HG03571 (cell line): ENCODE measurements at regions not wholly inside any gene's neighbourhood (a gene's known extent, or its start where the extent isn't known, plus 50 kb on each side); places are given as distances from the start of the nearest gene placed in this dataset.

Experiments
- ATAC-seq: cut with Tn5 transposase; IDR thresholded peaks from one replicate; pipeline ENCODE4 v1.9.1; 2021; ENCODE audit not compliant: unreplicated experiment

DNA sequence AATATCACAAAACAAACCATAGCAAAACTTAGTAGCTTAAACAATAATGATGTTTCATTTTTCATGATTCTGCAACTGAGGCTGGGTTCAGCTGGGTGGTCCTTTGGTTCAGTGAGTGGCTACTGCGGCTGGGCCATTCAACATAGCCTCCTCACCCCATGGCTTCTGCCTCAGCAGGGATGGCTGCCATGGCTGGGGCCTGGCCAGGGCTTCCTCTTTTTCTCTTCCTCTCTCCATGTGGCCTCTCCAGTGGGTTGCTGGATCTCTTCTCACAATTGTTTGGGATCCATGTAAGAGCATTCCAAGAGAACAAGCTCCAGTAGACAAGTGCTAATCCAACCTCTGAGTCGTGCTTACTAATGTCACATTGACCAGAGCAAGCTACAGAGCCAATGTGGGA, 248.6 kb upstream of the PLET1 start:
- ATAC-seq, result no peak

GRCh38 chr11:112511271-112511670, 250.6 kb upstream of the PLET1 start:
- no peak for ATAC-seq

DNA sequence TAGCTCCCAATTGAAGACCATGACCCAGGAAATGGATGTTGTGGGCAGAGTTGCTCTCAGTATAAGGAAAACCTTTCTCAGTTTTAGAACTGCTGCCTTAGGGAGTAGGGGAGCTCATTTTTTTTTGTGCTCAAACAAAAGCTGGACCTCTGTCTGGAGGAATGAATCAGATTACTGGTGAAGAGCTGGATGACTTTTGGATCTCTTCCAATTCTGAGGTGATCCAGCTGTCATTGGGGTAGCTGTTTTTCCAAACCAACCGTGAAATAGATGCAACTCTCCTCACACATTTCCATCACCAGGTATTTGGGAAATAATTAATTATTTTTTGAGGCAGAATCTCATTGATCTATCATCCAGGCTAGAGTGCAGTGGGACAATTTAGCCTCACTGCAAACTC, 251.3 kb upstream of the PLET1 start:
- no peak for ATAC-seq

DNA sequence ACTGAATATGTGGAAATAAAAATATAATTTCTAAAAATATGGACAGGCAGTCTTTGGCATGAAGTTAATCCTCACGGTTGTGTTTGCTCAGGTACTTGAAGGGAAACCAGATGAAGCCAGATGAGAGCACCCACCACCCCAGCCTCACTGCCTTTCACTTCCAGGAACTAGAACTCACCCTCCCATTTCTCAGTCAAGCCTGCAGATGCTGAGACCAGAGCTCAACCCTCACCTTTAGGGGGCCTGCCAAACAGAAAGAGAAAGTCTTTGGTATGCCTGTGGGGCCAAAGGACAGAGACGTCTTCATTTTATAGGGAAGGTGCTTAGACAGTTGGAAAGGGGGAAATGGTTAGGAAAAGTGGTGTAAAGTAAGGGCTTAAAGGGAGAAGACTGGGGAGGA, 252.8 kb upstream of the PLET1 start:
- no peak for ATAC-seq

DNA sequence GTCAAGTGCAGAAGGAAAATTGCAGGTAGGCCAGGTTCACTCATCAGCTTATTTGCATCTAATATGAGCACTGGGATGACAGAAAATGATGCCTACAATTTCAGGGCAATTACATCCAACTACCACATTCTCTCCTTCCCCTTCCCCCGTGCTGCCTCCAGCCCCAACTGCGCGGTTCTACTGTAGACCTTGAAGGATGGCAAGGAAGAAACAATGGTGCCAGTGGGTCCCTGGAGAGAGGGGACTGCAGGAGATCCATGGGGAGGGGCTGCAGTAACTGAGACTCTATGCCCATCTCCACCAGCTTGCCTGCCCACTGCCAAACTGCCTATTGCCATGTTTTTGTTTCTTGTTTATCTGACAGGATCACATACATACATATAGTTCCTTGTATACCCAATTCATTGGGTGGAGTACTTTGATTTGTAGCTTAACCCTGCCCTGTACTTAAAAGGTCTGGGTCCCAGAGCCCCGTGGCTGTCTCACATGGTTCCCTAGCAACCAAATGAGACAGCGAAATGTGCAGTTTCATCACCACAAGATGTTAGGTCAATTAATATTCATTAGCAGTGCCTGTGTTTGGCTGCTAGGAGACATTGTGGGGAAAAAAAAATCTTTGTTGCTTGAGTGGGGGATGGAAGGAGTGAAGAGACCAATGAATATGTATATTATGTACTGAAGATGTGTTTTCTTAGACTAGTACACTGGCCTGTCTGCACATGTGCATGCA, 253.5 kb upstream of the PLET1 start:
- ATAC-seq, result no peak

GRCh38 chr11:112516261-112516660, 255.6 kb upstream of the PLET1 start:
- ATAC-seq, result no peak

GRCh38 chr11:112516755-112517154, 256.1 kb upstream of the PLET1 start:
- no peak for ATAC-seq

GRCh38 chr11:112518371-112518770, 257.7 kb upstream of the PLET1 start:
- ATAC-seq, result no peak

GRCh38 chr11:112519751-112520150, 259.1 kb upstream of the PLET1 start:
- no peak for ATAC-seq

DNA sequence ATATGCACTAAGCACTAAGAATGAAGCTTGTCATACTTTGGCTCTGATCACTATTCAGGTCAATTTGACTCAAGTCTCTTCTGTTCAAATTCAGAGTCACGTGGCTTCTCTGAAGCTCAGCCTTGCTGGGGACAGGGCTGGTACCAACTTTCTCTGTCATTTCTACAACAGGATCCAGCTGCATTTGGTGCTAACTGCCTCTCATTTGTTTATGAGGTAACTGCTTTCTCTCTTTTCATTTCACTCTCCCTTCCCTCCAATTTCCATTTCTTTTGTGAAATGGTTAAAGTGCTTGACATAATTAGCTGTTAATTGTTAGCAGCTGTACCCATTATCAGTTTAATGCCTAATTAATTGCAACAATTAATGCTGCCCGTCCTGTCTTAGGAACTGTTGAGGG, 259.7 kb upstream of the PLET1 start:
- no peak for ATAC-seq

GRCh38 chr11:112522536-112522935, 261.9 kb upstream of the PLET1 start:
- ATAC-seq, result no peak

DNA sequence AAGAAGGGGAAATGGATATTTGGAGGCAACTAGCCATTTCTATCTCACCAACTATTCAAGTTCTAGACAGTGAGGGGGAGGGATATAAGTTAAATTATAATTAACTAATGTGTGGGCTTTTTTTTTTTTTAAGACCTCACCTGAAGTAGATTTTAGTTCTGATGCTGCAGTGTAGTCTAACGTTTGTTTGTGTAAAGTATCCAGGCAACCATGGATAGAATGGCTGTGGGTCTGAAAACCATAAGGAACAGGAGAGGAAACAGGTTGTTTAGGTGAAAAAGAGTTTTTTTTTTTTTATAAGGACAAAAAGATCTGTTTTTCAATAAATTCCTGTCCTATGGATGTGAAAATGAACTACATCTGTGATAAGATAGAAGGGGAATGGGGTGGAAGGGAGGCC, 262.4 kb upstream of the PLET1 start:
- ATAC-seq, result no peak

- ATAC-seq, result no peak
These were observed 262.8 kb upstream of the PLET1 start for GRCh38 chr11:112523477-112523876.

- ATAC-seq, result no peak
These were observed 263.3 kb upstream of the PLET1 start for GRCh38 chr11:112523951-112524350.

DNA sequence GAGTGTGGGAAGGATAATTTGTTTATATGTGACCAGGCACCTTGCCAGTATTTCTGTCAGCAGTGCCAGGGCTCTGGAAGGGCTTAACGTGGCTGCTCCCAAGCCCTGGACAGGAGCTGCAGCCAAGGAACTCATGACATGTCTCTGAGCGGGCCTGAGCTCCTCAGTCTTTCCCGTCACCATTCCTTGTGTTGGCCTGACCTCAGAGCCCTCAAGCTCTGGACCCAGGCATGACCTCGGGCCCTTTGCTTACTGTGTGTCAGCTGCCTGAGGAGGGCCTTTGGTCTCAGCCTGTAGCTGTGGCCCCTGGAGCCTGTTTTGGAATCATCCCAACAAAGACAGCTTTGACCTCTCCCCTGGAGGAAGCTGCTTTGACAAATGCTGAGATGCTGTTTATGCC, 264.1 kb upstream of the PLET1 start:
- ATAC-seq, result no peak

DNA sequence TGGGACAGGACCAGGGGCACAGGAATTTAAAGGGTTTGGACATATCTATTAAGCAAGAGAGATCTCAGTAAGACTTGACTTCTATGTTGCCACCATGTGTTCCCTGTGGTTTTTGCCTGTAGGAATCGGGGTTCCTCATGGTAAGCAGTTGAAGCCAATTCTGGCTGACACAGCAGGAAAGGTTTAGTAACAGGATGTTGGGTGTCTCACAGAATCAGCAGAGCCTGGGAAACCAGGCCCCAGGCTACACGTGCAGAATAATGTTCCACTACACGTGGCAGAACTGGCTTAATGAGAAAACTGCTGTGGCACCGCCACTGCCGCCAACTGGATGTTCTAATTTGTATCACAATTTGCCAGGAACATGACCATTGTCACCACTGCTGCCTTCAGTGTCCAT, 264.6 kb upstream of the PLET1 start:
- no peak for ATAC-seq

DNA sequence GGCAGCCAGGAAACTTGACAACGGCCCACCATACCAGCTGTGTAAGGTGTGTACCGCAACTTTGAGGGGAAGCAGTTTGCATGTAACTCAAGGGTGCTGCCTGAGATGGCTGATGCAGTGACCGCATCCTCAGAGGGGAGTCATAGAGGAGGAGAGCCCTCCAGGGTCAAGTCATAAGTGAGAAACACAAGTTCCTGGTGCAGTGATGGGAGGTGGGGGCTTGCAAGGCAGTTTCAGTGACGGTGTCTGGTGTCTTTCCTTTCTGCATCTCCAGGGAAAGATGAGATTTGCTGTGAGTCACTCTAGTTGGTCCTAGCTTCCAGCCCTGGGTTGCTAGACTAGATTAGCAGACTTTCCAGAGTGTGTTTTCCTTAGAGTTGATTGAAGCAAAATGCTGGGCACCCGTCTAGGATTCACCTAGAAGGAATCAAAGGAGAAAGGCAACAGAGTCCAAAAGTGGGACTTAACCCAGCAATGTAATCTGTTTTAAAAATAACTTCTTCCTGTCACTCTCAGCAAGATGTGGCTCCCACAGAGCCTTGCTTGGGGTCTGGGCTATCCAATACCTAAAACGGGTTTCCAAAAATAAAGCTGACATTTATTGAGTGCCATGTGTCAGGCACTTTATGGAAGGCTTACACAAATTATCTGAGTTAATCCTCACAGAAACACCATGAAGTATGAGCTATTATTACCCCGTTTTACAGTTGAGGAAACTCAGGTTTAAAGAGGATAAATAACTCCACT, 265.4 kb upstream of the PLET1 start:
- no peak for ATAC-seq

DNA sequence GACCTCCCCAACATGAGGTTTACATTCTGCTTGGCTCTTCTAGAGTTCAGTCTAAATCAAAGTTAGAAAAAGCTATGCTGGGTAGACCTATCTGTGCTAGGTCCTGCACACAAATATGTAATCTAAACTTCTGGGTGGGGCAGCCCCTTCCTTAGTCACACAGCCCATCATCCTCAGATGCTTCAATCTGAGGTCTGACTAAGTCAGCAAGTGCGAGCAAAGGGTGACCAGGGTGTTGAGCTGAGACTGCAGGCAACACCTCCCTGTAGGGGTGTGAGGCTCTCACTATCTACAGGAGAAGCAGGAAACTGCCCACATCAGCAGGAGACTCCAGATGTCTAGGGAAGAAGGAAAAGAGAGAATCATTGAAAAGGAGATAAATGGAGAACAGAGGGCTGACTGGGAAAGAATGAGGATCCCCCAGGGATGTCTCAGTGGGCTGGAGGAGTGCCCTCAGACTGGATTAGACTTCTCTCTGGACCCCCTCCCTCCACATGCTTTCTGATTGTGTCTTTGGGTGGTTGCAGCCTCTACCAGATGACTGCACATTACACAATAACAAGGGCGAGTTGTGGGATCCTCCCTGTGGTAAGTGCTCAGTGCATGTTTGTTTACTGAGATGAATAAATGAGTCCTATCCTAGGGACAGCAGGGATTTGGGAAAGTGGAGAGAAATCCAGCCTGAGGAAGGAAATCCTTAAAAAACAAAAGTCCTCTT, 266.2 kb upstream of the PLET1 start:
- no peak for ATAC-seq

GRCh38 chr11:112529071-112529470, 268.4 kb upstream of the PLET1 start:
- ATAC-seq, result no peak

DNA sequence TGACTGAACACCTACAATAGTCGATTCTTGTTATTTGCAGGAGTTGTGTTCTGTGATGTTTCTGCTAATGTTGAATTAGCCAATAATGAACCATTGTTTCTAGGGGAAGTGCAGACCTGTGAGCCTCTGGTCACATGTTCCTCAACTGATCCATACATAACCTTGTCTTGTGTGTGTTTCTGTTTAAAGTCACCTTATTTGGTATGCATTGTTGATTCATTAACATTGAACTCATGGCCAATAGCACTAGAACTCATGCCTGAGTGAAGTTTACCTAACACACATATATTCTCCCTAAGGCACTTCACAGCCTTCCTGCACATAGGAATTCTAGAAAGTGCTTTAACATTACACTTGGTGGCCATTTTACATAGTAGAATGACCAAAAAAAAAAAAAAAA, 271.8 kb upstream of the PLET1 start:
- no peak for ATAC-seq

DNA sequence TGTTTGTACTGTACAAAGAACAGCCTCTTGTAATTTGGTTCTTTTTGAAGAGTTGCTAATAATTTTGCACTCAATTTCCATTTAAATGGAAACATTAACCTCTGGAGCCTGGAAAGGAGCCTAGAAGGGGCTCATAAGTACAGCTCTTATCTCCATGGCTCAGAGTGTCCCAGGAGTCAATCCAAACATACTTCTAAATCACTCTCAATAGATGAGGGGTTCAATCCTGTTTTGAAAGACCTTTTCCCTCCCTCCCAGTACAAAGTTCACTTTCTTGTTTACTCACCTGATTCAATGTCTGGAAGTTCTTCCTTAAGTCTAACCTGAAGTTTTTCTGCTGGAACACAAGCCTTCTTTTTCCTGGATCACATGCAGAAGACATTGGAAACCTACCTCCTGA, 273.0 kb upstream of the PLET1 start:
- no peak for ATAC-seq

DNA sequence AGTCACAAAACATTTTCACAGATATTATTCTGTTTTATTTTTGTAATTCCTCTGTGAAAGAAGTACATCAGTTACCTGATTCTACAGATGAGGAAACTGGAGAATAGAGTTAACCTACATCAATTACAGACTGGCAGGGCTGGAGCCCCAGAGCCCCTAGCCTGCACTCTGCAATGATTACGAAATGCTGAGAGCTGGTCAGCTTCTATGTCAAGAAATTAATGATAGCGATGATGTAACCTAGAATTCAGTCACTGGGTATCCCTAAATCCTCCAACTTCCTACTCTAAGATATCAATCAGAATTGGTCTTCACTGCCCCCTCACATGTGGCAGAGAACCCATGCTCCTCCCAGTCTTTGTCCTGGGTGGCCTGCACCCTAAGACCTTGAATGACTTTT, 273.5 kb upstream of the PLET1 start:
- no peak for ATAC-seq
